Lower leg skin (tissue), 3 donors: ENCODE measurements at regions not wholly inside any gene's neighbourhood (a gene's known extent, or its start where the extent isn't known, plus 50 kb on each side); places are given as distances from the start of the nearest gene placed in this dataset.

Experiments
- POLR2A ChIP-seq, 2 donors: fragments of 450-650 bp; IDR thresholded peaks; one replicate each; pipeline ENCODE4 v1.6.1; 2016 to 2017; ENCODE audit warnings: antibody characterized with exemption in 2 of 2, mild to moderate bottlenecking in 1 of 2, moderate library complexity in 1 of 2
- TF ChIP-seq, protein P1 (sequence below), 3 donors: fragments of 450-650 bp; IDR thresholded peaks; one replicate each; pipeline ENCODE4 v1.5.1; 2016; ENCODE audit warnings: antibody characterized with exemption in 3 of 3, mild to moderate bottlenecking in 3 of 3, moderate library complexity in 2 of 3

- TF ChIP-seq, protein P1, sequence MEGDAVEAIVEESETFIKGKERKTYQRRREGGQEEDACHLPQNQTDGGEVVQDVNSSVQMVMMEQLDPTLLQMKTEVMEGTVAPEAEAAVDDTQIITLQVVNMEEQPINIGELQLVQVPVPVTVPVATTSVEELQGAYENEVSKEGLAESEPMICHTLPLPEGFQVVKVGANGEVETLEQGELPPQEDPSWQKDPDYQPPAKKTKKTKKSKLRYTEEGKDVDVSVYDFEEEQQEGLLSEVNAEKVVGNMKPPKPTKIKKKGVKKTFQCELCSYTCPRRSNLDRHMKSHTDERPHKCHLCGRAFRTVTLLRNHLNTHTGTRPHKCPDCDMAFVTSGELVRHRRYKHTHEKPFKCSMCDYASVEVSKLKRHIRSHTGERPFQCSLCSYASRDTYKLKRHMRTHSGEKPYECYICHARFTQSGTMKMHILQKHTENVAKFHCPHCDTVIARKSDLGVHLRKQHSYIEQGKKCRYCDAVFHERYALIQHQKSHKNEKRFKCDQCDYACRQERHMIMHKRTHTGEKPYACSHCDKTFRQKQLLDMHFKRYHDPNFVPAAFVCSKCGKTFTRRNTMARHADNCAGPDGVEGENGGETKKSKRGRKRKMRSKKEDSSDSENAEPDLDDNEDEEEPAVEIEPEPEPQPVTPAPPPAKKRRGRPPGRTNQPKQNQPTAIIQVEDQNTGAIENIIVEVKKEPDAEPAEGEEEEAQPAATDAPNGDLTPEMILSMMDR (IDR thresholded peaks at IDR 0.05), result no peak
- TF ChIP-seq POLR2A (IDR thresholded peaks at IDR 0.05), result no peak
Observed at GRCh38 chr3:153906366-153906765, 214.8 kb upstream of the ARHGEF26 start.
